ENCODE measurements at regions not wholly inside any gene's neighbourhood (a gene's known extent, or its start where the extent isn't known, plus 50 kb on each side); places are given as distances from the start of the nearest gene placed in this dataset.

DNA sequence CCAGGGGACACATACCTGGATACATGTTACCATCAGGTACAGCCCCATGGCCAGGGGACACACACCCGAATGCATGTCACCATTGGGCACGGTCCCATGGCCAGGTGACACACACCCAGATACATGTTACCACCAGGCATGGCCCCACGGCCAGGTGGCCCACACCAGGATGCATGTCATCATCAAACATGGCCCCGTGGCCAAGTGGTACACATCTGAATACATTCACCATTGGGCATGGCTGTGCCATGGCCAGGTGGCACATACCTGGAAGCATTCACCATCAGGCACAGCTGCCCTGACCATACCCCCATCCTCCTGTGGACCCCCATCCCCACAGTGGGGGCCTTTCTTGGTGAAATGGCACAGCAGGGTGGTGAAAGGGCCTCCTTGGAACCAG, 97.6 kb downstream of the RBFOX3 start:
- Mint-ChIP-seq H3K36me3 (ENCODE audit: insufficient read depth) (no peaks in the 10 kb centered on the region), H3K27ac (ENCODE audit: low read depth) (no peak overlapping the region), H3K9me3 (no peaks in the 10 kb centered on the region), H3K4me3 (no peak overlapping the region), H3K4me1 (no peaks in the 10 kb centered on the region), H3K27me3 (peaks cover 23% of the 10 kb centered on the region)
- ATAC-seq (replicated peaks; ENCODE audit: extremely low read depth, poor library complexity, severe bottlenecking) (no peak), DNase-seq (ENCODE audit: low spot score in 2 of 2) (no peak)

DNA sequence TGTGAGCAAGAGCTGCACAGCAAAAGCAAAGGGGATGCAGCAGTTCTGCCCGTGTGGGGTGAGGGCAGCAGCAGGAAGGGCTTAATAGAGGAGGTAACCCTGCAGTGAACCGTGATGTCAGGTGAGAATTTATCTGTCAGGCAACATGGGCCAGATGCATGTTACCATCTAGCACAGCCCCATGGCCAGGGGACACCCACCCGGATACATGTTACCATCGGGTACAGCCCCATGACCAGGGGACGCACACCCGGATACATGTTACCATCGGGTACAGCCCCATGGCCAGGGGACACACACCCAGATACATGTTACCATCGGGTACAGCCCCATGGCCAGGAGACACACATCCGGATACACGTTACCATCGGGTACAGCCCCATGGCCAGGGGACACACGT, 99.4 kb downstream of the RBFOX3 start:
- ATAC-seq (replicated peaks; ENCODE audit: extremely low read depth, poor library complexity, severe bottlenecking) (no peak), DNase-seq (ENCODE audit: low spot score in 2 of 2) (no peak)
- Mint-ChIP-seq H3K4me1 (no peaks in the 10 kb centered on the region), H3K4me3 (no peak overlapping the region), H3K36me3 (ENCODE audit: insufficient read depth) (no peaks in the 10 kb centered on the region), H3K9me3 (no peaks in the 10 kb centered on the region), H3K27ac (ENCODE audit: low read depth) (no peak overlapping the region), H3K27me3 (peaks cover 16% of the 10 kb centered on the region)

- H3K36me3 Mint-ChIP-seq (ENCODE audit: insufficient read depth), result no peaks in the 10 kb centered on the region
Observed at GRCh38 chr17:79510071-79510470, 100.8 kb downstream of the RBFOX3 start.

DNA sequence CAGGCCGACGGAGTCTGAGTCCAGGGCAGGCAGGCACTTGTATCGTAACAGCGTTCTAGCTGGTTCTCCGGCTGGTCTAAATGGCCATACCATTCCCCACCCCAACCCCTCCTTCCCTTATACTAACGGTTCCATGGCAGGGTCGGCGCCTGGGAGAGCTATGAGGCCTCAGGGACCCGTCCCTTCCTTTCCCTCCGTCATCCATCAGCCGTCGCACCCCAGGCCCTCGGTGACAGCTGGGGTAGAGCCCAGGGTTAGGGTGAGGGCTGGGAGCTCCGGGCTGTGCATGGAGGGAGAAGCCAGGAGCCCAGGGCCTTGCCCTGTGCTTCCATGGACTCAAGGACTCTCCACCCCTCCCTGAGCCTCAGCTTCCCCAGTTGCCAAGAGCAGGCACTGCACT, 101.4 kb downstream of the RBFOX3 start:
- Mint-ChIP-seq H3K4me3 (no peak overlapping the region), H3K9me3 (no peaks in the 10 kb centered on the region), H3K4me1 (no peaks in the 10 kb centered on the region), H3K27ac (ENCODE audit: low read depth) (no peak overlapping the region), H3K36me3 (ENCODE audit: insufficient read depth) (no peaks in the 10 kb centered on the region), H3K27me3 (peaks cover 18% of the 10 kb centered on the region)
- no peak for DNase-seq (ENCODE audit: low spot score in 2 of 2)
- ATAC-seq (replicated peaks; ENCODE audit: extremely low read depth, poor library complexity, severe bottlenecking), result no peak

More at GRCh38 chr17:79510071-79510470, 100.8 kb downstream of the RBFOX3 start:
- DNase-seq (ENCODE audit: low spot score in 2 of 2) (no peak), ATAC-seq (replicated peaks; ENCODE audit: extremely low read depth, poor library complexity, severe bottlenecking) (no peak)
- Mint-ChIP-seq H3K4me3 (no peak overlapping the region), H3K4me1 (no peaks in the 10 kb centered on the region), H3K9me3 (no peaks in the 10 kb centered on the region), H3K27ac (ENCODE audit: low read depth) (no peak overlapping the region), H3K27me3 (peaks cover 14% of the 10 kb centered on the region)

GRCh38 chr17:79509008-79509407, 101.8 kb downstream of the RBFOX3 start:
- no peak overlapping the region for H3K4me3 Mint-ChIP-seq
- no peaks in the 10 kb centered on the region for H3K4me1 Mint-ChIP-seq
- DNase-seq (ENCODE audit: low spot score in 2 of 2) (no peak), ATAC-seq (replicated peaks; ENCODE audit: extremely low read depth, poor library complexity, severe bottlenecking) (no peak)
- H3K9me3 Mint-ChIP-seq, result no peaks in the 10 kb centered on the region
- no peaks in the 10 kb centered on the region for H3K36me3 Mint-ChIP-seq (ENCODE audit: insufficient read depth)
- H3K27ac Mint-ChIP-seq (ENCODE audit: low read depth), result no peak overlapping the region
- H3K27me3 Mint-ChIP-seq, result peaks cover 23% of the 10 kb centered on the region

DNA sequence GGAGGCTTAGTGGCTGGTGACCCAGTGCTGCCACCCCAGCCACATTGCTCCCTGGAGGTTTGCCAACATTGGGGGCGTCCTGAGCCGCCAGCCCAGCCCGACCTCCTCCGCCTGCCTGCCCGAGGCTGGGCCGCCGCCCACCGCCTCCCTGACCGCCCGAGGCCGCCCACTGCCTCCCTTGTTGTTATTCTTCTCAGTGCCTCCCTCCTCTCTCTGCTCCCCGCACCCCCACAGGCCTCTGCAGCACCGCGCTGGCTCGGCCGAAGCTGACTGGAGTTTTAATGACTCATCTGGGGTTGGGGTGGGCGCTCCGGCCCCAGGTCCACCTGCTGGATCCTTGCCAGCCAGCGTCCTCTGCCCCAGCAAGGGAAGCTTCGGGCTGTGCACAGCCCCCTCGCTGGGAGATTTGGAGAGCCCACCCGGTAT, 102.5 kb downstream of the RBFOX3 start:
- DNase-seq (ENCODE audit: low spot score in 2 of 2) (no peak), ATAC-seq (replicated peaks; ENCODE audit: extremely low read depth, poor library complexity, severe bottlenecking) (no peak)
- H3K9me3 Mint-ChIP-seq, result no peaks in the 10 kb centered on the region
- H3K27ac Mint-ChIP-seq (ENCODE audit: low read depth), result no peak overlapping the region
- H3K36me3 Mint-ChIP-seq (ENCODE audit: insufficient read depth), result no peaks in the 10 kb centered on the region
- H3K4me1 Mint-ChIP-seq, result no peaks in the 10 kb centered on the region
- peaks cover 23% of the 10 kb centered on the region for H3K27me3 Mint-ChIP-seq
- no peak overlapping the region for H3K4me3 Mint-ChIP-seq

GRCh38 chr17:79506955-79507354, 103.9 kb downstream of the RBFOX3 start:
- Mint-ChIP-seq H3K9me3 (no peaks in the 10 kb centered on the region), H3K4me1 (no peaks in the 10 kb centered on the region), H3K4me3 (no peak overlapping the region), H3K27me3 (peaks cover 35% of the 10 kb centered on the region), H3K36me3 (ENCODE audit: insufficient read depth) (no peaks in the 10 kb centered on the region), H3K27ac (ENCODE audit: low read depth) (no peak overlapping the region)
- no peak for ATAC-seq (replicated peaks; ENCODE audit: extremely low read depth, poor library complexity, severe bottlenecking)
- no peak for DNase-seq (ENCODE audit: low spot score in 2 of 2)

DNA sequence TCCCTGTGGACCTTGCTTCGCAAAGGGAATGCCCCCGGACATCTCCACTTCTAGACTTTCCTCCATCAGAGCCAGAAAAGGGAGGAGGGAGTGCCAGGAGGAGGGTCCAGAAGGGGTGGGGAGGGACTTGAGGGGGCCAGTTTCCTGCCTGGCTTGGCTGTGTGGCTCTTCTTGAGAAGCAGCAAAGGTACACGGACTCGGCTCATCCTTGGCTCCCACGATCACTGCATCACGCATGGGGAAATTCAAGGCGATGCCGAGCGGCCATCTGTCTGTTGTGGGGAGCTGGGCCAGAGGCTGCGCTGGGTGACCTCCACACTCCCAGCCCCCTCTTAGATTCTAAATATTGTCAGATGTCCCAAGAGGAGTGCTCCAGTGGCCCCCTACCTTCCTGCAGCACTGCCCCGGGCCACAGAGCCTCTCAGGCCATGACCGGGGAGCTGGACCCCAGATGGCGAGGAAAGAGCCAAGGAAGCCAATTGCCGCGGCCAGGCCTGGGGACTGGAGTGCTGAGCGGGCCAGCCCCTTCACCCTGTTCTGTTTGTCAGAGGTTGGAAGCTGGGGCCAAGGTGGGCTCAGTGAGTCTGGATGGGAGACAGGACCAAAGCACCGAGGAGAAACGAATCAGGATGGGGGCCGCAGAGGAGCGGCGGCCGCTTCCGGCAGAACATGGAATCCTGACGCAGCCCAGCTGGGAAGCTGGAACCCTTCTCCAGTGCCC, 104.5 kb downstream of the RBFOX3 start:
- DNase-seq (ENCODE audit: low spot score in 2 of 2), result no peak
- Mint-ChIP-seq H3K4me3 (no peak overlapping the region), H3K36me3 (ENCODE audit: insufficient read depth) (no peaks in the 10 kb centered on the region), H3K27ac (ENCODE audit: low read depth) (no peak overlapping the region), H3K27me3 (peaks cover 41% of the 10 kb centered on the region), H3K4me1 (no peaks in the 10 kb centered on the region), H3K9me3 (no peaks in the 10 kb centered on the region)
- ATAC-seq (replicated peaks; ENCODE audit: extremely low read depth, poor library complexity, severe bottlenecking), result no peak

DNA sequence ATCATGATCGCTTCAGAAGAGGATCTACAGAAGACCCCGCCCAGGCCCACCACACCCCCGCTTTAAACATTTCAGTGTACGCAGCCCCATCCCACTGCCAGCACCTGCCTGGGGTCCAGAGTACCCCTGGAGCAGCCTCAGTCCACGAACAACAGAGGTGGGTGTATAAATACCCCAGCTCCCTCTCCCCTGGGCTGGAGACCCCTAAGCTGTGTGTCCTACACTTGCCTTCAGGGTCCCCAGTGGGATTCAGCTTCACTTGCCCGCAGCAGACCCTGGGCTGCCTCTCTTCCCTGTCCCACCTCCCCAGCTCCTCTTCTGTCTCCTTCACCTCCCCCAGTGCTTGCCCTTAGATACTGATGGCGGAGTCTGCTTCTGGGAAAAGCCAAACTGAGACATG, 105.7 kb downstream of the RBFOX3 start:
- Mint-ChIP-seq H3K4me3 (no peak overlapping the region), H3K9me3 (no peaks in the 10 kb centered on the region), H3K27ac (ENCODE audit: low read depth) (no peak overlapping the region), H3K4me1 (no peaks in the 10 kb centered on the region), H3K27me3 (peaks cover 41% of the 10 kb centered on the region), H3K36me3 (ENCODE audit: insufficient read depth) (no peaks in the 10 kb centered on the region)
- no peak for DNase-seq (ENCODE audit: low spot score in 2 of 2)
- ATAC-seq (replicated peaks; ENCODE audit: extremely low read depth, poor library complexity, severe bottlenecking), result no peak

- H3K4me3 Mint-ChIP-seq, result no peak overlapping the region
- peaks cover 41% of the 10 kb centered on the region for H3K27me3 Mint-ChIP-seq
- DNase-seq (ENCODE audit: low spot score in 2 of 2) (no peak), ATAC-seq (replicated peaks; ENCODE audit: extremely low read depth, poor library complexity, severe bottlenecking) (no peak)
- no peak overlapping the region for H3K27ac Mint-ChIP-seq (ENCODE audit: low read depth)
- no peaks in the 10 kb centered on the region for H3K36me3 Mint-ChIP-seq (ENCODE audit: insufficient read depth)
- no peaks in the 10 kb centered on the region for H3K4me1 Mint-ChIP-seq
- no peaks in the 10 kb centered on the region for H3K9me3 Mint-ChIP-seq
Observed at GRCh38 chr17:79504181-79504605, 106.7 kb downstream of the RBFOX3 start.

DNA sequence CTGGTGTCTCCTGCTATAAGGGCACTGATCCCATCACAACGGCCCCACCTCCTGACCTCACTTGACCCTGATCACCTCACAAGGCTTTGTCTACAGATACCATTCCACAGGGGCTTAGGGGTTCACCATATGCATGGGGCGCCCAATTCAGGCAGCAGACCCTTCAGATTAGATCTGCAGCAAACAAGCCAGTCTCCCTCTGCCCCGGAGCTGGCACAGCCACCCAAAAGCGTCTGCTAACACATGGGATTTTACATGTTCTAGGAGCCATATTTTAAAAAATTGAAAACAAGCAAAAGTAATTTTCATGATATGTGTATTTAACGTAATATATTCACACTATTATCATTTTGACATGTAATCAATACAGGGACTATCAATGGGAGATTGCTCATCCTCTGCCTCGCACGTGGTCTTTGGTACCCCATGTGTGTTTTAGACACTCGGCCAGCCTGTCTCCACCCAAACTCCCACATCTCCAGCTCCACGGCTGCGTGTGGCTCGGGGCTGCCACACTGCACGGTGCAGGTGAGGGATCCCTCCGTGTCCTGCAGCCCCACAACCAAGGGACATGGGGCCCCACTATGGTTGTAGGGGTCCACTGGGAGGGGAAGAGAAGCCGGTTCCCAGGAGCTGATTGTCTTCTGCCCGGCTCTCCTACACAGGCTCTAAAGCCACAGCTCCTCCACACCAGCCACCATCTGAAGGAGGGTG, 107.6 kb downstream of the RBFOX3 start:
- H3K27me3 Mint-ChIP-seq, result peaks cover 41% of the 10 kb centered on the region
- no peaks in the 10 kb centered on the region for H3K4me1 Mint-ChIP-seq
- no peak overlapping the region for H3K27ac Mint-ChIP-seq (ENCODE audit: low read depth)
- ATAC-seq (replicated peaks; ENCODE audit: extremely low read depth, poor library complexity, severe bottlenecking), result no peak
- no peak for DNase-seq (ENCODE audit: low spot score in 2 of 2)
- no peak overlapping the region for H3K4me3 Mint-ChIP-seq
- no peaks in the 10 kb centered on the region for H3K36me3 Mint-ChIP-seq (ENCODE audit: insufficient read depth)
- no peaks in the 10 kb centered on the region for H3K9me3 Mint-ChIP-seq

GRCh38 chr17:79501910-79502309, 108.9 kb downstream of the RBFOX3 start:
- no peaks in the 10 kb centered on the region for H3K36me3 Mint-ChIP-seq (ENCODE audit: insufficient read depth)
- ATAC-seq (replicated peaks; ENCODE audit: extremely low read depth, poor library complexity, severe bottlenecking), result no peak
- H3K27me3 Mint-ChIP-seq, result peaks cover 41% of the 10 kb centered on the region
- H3K4me3 Mint-ChIP-seq, result no peak overlapping the region
- no peaks in the 10 kb centered on the region for H3K4me1 Mint-ChIP-seq
- no peak for DNase-seq (ENCODE audit: low spot score in 2 of 2)
- H3K27ac Mint-ChIP-seq (ENCODE audit: low read depth), result no peak overlapping the region
- H3K9me3 Mint-ChIP-seq, result no peaks in the 10 kb centered on the region
